Astrocyte of the cerebellum (primary cell): ENCODE measurements at regions not wholly inside any gene's neighbourhood (a gene's known extent, or its start where the extent isn't known, plus 50 kb on each side); places are given as distances from the start of the nearest gene placed in this dataset.

ENCODE experiments used
- DNase-seq: peaks from one replicate; pipeline ENCODE4 v3.0.0-alpha.2; 2011; ENCODE audit warnings: low read depth
- H3K4me3 ChIP-seq: 2 replicates; pipeline ENCODE4 v1.5.1; 2011; ENCODE audit warnings: mild to moderate bottlenecking, low read depth, low read length, moderate library complexity
- in situ Hi-C: cut with HindIII; loops from 2 replicates; pipeline ENCODE4 v1.10.0; 2017; ENCODE audit warnings: low sequenced_read_pairs
- TF ChIP-seq, protein P1 (sequence below): IDR thresholded peaks from 2 replicates; pipeline ENCODE4 v1.5.1; 2012; ENCODE audit warnings: low read length, low read depth, moderate library complexity, mild to moderate bottlenecking; ENCODE audit errors: missing control alignments

DNA sequence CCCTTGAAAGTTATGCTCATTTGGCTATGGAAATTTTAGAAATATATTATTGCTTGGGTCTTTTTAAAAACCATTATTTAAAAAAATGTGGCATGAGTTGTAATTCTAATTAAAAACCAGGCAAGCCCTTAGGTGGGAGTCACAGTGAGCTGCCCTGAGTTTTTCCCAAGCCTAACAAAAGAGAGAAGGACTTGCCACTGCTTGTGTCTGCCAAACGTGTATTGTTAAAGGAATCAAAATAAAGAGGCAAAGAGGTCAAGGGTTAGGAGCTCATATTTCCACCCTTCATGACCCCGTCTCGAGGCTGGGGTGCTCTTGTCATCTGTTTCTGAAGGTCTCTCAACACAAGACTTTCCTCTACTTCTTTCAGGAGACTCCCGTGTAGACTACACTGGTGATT, 321.1 kb downstream of the ZIC1 start:
- H3K4me3 ChIP-seq: no peak overlapping the region
- no peak for DNase-seq
- in situ Hi-C loops: no loop called here
- TF ChIP-seq, protein P1, sequence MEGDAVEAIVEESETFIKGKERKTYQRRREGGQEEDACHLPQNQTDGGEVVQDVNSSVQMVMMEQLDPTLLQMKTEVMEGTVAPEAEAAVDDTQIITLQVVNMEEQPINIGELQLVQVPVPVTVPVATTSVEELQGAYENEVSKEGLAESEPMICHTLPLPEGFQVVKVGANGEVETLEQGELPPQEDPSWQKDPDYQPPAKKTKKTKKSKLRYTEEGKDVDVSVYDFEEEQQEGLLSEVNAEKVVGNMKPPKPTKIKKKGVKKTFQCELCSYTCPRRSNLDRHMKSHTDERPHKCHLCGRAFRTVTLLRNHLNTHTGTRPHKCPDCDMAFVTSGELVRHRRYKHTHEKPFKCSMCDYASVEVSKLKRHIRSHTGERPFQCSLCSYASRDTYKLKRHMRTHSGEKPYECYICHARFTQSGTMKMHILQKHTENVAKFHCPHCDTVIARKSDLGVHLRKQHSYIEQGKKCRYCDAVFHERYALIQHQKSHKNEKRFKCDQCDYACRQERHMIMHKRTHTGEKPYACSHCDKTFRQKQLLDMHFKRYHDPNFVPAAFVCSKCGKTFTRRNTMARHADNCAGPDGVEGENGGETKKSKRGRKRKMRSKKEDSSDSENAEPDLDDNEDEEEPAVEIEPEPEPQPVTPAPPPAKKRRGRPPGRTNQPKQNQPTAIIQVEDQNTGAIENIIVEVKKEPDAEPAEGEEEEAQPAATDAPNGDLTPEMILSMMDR: no peak

DNA sequence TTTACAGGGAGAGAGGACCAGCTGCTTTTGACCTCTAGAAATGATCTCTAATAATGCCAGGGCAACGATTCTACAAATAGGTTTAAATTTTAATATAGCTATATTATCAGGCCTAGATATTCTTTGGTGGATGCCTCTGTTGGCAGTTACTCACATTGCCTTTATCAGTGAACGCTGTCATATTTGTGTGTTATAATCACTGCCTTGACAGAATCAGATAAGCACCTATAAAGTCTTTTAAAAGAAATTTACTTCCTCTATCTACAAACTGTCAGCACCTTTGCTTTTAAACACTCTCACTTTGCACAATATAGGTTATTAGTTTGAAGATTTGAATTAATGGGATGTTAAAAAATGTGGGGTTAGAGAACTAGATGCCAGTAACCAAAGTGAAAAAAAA, 324.1 kb downstream of the ZIC1 start:
- no peak overlapping the region for H3K4me3 ChIP-seq
- TF ChIP-seq, protein P1: no peak
- in situ Hi-C loops: no loop called here
- no peak for DNase-seq

- no peak for DNase-seq
- in situ Hi-C loops: no loop called here
- H3K4me3 ChIP-seq: no peak overlapping the region
- TF ChIP-seq, protein P1: no peak
These were observed 326.5 kb downstream of the ZIC1 start for GRCh38 chr3:147735616-147736015.

DNA sequence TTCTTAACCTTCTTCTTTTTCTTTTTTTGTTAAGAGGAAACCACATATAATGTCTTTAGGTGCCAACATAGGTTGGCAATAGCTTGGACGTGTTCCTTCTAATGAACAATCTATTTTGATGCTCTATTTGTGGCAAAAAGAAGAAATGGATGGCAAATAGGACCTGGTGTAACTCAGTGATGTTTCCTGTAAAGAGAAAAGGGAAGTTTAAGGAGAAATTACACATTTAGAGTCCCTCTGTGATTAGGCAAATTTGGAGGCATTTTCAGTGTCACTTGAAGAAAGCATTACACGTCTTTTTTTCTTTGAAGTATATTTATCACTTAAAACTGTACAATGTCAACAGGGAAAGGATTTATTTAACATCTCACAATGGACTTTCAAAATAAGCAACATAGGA, 327.1 kb downstream of the ZIC1 start:
- DNase-seq: no peak
- in situ Hi-C loops: no loop called here
- no peak overlapping the region for H3K4me3 ChIP-seq
- TF ChIP-seq, protein P1: no peak

DNA sequence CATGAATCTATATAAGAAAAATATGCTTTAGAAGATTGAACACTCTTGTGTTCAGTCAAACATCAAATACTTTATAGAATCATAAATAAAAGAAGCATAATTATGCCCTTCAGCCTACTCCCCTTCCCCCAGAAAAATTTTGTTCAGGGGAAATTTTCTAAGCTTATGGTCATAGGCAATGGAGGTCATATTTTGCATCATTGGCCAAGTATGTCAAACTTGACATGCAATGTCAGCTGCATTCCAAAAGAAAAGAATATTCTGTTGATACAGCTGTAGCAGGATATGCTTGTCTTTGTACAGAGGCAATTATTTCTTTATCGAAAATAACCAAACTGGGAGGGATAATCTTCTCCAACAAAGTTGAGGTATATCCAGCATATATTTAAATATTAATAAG, 328.2 kb downstream of the ZIC1 start:
- no peak overlapping the region for H3K4me3 ChIP-seq
- TF ChIP-seq, protein P1: no peak
- in situ Hi-C loops: no loop called here
- no peak for DNase-seq

GRCh38 chr3:147740928-147741327, 331.8 kb downstream of the ZIC1 start:
- no peak for DNase-seq
- in situ Hi-C loops: no loop called here
- no peak overlapping the region for H3K4me3 ChIP-seq
- TF ChIP-seq, protein P1: no peak

DNA sequence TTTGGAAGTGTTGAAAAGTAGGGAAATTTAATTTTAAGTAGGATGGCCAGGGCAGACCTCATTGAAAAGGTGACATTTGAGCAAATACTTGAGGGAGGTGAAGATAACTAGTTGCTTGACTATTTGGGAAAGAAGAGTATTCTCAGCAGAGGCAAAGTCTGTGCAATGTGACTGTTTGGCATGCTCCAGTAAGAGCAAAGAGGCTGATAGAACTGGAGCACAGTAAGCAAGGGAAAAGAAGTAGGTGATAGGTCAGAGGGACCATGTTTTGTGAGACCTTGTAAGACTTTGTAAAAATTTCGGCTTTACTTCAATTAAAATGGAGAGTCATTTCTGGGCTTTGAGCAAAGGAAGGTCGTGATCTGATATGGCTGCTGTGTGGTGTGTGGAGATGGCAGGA, 335.8 kb downstream of the ZIC1 start:
- TF ChIP-seq, protein P1: no peak
- in situ Hi-C loops: no loop called here
- no peak overlapping the region for H3K4me3 ChIP-seq
- no peak for DNase-seq
